RPMI8226 (cell line): ENCODE measurements at regions not wholly inside any gene's neighbourhood (a gene's known extent, or its start where the extent isn't known, plus 50 kb on each side); places are given as distances from the start of the nearest gene placed in this dataset.

ENCODE experiments used
- DNase-seq: peaks from one replicate; pipeline ENCODE4 v3.0.0-alpha.2; 2015

DNA sequence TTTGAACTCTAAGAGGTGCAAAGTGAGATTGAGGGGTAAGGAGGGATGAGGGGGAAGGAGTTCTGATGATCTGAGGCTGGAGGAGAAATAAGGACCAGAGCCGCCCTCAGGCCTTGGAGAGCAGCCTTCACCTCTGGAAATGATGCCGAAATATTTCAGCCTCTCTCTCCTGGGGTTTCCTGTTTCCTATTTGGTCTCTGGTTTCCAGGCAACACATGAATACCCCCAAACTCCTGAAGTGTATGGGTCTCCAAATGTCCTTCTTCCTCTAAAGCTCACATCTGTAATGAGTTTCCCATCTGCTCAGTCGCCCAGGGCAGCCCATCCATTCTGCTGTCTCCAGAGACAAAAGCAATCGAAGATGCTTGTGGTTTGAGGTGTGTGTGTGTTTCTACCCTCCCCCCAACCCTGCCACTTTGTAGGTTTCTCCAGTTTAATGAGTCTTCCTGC is 52.0 kb upstream of the FAM20B start:
- peak; percentile 28 for DNase-seq
